Sigmoid colon (tissue), 3 donors: ENCODE measurements at regions not wholly inside any gene's neighbourhood (a gene's known extent, or its start where the extent isn't known, plus 50 kb on each side); places are given as distances from the start of the nearest gene placed in this dataset.

Source experiments
- POLR2A ChIP-seq, 2 donors: fragments of 450-650 bp; IDR thresholded peaks; one replicate each; pipeline ENCODE4 v1.6.1; 2016; ENCODE audit warnings: antibody characterized with exemption in 2 of 2, mild to moderate bottlenecking in 2 of 2, moderate library complexity in 2 of 2
- TF ChIP-seq, protein P1 (sequence below), 4 experiments: fragments of 450-650 bp in 3 of 4; fragments of 200-600 bp in 1 of 4; IDR thresholded peaks; one replicate each; pipeline ENCODE4 v1.5.1; 2016 to 2019; ENCODE audit warnings: antibody characterized with exemption in 4 of 4, mild to moderate bottlenecking in 3 of 4, moderate library complexity in 2 of 4

DNA sequence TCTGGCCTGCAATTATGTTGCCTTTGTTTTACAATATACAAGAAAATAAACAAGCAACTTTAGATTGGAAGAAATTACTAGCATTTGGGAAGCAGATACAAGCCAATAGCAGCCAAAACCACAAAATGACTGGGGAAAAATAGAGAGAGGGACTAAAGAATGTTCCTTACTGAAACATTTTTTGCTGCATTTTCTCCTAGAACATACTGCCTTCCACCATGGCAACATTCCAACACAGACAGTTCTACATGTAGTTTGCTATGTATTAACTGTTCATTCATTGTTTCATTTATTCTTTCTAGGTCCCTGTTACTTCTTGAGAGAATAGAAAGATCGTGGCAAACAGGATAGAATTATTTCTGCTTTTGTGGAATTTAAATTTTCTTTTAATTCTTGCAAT is 530.2 kb downstream of the RPS29 start:
- TF ChIP-seq, protein P1, sequence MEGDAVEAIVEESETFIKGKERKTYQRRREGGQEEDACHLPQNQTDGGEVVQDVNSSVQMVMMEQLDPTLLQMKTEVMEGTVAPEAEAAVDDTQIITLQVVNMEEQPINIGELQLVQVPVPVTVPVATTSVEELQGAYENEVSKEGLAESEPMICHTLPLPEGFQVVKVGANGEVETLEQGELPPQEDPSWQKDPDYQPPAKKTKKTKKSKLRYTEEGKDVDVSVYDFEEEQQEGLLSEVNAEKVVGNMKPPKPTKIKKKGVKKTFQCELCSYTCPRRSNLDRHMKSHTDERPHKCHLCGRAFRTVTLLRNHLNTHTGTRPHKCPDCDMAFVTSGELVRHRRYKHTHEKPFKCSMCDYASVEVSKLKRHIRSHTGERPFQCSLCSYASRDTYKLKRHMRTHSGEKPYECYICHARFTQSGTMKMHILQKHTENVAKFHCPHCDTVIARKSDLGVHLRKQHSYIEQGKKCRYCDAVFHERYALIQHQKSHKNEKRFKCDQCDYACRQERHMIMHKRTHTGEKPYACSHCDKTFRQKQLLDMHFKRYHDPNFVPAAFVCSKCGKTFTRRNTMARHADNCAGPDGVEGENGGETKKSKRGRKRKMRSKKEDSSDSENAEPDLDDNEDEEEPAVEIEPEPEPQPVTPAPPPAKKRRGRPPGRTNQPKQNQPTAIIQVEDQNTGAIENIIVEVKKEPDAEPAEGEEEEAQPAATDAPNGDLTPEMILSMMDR (IDR thresholded peaks at IDR 0.05): no peak
- no peak for TF ChIP-seq POLR2A (IDR thresholded peaks at IDR 0.05)
